ENCODE measurements at regions not wholly inside any gene's neighbourhood (a gene's known extent, or its start where the extent isn't known, plus 50 kb on each side); places are given as distances from the start of the nearest gene placed in this dataset.

DNA sequence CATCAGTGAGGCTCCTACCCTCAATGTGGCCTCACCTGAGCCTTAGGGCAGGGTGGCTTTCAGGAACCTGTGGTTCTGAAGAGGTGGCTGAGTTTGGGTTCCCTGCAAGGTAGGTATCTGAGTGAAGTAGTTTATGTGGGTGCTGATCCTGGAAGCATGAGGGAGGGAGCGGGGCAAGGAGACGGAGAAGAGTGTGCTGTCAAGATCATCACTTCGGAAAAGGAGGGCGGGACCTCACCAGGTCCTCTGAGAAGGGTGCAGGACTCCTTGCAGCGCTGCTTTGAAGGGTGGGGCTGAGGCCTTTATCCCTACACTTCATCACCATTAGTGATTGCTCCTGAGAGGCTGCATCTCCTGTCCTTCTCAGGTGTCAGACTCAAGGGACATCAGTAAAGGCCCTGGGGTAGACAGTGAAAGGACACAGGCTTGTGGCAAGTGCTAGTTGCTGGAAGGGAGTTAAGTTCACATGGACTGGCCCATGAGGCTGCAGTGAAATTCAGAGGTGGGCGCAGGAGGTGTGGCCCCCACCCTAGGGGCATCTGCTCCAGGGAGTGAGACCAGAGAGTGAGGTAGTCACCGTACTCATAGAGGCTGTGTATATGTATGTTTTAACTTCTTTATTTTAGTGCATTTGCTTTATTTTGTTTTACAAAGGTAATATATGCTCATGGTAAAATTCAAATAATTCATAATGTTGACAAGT is 57.3 kb upstream of the GALNT2 start:
- in situ Hi-C loops (cut with HindIII; ENCODE audit: low pct_unique_long_range_greater_than_20kb, low sequenced_read_pairs): no loop called here
- no peak for TF ChIP-seq JUND (IDR thresholded peaks at IDR 0.05; ENCODE audit: low read depth)
- no peak for DNase-seq (ENCODE audit: low read depth in 1 of 2, low spot score in 1 of 2)

DNA sequence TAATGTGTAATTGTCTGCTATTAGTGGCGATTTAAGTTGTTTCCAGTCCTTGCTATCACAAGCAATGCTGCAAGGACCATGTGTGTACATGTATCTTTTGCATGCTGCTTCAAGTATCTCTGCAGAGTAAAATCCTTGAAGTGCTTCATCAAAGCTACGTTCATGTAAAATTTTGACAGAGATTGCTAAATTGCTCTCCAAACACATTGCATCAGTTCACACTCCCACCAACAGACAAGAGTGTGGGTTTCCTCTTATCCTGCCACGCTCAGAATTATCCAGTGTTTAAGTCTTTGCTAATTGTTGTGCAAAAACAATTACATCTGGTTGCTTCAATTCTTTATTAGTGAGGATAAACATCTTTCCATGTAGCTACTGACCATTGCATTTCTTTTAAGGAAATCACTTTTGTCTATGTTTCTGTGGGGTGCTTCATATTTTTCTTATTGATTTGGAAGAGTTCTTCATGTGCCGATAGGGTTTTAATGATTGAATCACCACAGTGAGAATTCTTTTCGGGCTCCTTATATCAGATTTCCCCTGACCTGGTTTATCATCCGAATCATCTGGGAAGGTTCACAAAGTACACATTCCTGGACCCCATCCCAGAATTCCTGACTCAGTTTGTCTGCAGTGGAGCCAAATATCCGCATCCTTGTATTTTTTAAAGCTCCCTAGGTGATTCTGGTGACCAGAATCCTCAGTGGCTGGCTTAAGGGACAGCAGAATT is 56.3 kb upstream of the GALNT2 start:
- no peak for TF ChIP-seq JUND (IDR thresholded peaks at IDR 0.05; ENCODE audit: low read depth)
- no peak for DNase-seq (ENCODE audit: low read depth in 1 of 2, low spot score in 1 of 2)
- in situ Hi-C loops (cut with HindIII; ENCODE audit: low pct_unique_long_range_greater_than_20kb, low sequenced_read_pairs): no loop called here

DNA sequence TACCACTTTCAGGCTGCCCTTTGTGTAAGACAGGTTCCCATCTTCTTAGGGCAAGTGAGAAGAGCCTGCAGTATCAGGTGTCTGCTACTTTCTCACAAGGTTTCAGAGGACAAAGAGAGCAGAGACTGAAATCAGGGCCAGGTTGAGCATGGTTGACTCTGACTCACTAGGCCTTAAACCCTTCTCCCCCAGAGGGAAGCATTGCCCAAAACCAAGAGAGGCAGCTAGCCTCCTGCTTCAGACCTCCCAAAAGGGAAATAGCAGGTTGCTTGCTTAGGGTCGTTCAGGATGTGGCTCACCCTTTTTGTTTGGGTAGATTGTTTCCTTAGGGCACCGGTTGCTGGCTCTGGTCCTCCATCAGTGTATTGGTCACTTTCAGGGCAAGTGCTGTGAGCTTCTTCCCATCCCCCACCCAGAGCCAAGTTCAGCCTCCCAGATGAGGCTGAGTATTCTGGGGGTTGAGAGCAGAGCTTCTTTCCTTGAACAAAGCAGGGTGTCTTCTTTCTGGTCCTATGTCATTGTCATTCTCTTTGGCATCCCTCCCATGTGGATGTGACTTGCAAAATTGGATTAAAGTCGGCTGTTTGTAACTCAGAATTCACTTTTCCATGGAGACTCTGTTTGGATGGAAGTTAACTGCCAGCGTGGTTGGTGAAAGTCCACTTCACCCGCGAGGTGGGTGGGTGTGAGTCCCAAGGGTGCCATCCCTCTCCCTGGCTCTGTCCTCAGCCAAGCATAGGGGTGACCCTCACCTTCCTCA is 55.5 kb upstream of the GALNT2 start:
- TF ChIP-seq JUND (IDR thresholded peaks at IDR 0.05; ENCODE audit: low read depth): no peak
- in situ Hi-C loops (cut with HindIII; ENCODE audit: low pct_unique_long_range_greater_than_20kb, low sequenced_read_pairs): no loop called here
- no peak for DNase-seq (ENCODE audit: low read depth in 1 of 2, low spot score in 1 of 2)

DNA sequence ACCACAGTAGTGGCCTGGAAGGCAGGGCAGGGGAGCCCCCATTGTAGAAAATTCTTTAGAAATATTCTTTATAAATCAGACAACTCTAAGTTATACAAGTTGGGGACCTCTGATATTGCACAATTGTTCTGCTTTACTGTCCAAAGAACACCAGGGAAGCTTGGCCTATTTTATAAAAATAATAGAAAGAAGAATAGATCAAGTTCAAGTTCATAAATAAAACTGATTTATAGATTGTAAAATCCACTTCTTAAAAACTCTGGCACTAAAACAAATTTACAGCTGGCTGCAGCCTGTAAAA is 55.0 kb upstream of the GALNT2 start:
- no peak for DNase-seq (ENCODE audit: low read depth in 1 of 2, low spot score in 1 of 2)
- no peak for TF ChIP-seq JUND (IDR thresholded peaks at IDR 0.05; ENCODE audit: low read depth)
- in situ Hi-C loops (cut with HindIII; ENCODE audit: low pct_unique_long_range_greater_than_20kb, low sequenced_read_pairs): no loop called here

DNA sequence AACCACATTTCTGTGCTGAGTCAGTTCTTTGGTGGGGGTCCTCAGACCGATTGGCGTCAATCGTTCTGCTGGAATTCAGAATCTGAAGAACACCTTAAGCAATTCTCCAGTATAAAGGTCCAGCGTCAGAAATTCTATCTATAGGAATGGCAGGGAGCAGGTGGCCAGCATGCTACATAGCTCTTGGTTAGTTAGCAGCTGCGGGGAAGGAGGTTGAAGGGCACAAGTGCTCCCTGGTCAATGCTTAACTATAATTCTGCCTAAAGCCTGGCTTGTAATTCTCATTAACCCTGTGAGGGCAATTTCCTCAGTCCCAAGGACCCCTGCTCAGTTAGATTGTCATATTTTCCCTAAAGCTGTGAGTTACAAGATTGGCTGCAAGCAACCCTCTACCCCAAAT is 54.3 kb upstream of the GALNT2 start:
- DNase-seq (ENCODE audit: low read depth in 1 of 2, low spot score in 1 of 2): no peak

DNA sequence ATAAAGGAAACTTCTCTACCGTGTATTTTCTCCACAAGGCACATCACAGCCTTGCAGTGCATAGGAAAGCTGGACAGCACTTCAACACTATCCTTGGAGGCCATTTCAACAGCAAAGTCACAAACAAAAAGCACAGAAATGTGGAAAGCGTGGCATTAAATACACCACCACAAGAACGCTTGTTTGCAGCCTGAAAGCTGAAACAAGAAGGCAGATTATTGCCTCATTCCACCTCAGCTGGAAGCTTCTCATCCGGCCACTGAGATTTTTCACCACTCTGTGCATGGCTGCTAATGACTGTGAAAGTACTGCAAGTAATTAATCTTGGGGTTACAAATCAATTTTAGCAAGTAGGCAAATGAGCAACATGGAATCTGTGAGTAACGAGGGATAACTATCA is 50.9 kb upstream of the GALNT2 start:
- no peak for TF ChIP-seq JUND (IDR thresholded peaks at IDR 0.05; ENCODE audit: low read depth)
- in situ Hi-C loops (cut with HindIII; ENCODE audit: low pct_unique_long_range_greater_than_20kb, low sequenced_read_pairs): no loop called here
- no peak for DNase-seq (ENCODE audit: low read depth in 1 of 2, low spot score in 1 of 2)

More for the DNA sequence above, 54.3 kb upstream of the GALNT2 start:
- no peak for TF ChIP-seq JUND (IDR thresholded peaks at IDR 0.05; ENCODE audit: low read depth)
- in situ Hi-C loops (cut with HindIII; ENCODE audit: low pct_unique_long_range_greater_than_20kb, low sequenced_read_pairs): no loop called here
